Pancreas (tissue), 10 donors: ENCODE measurements at regions not wholly inside any gene's neighbourhood (a gene's known extent, or its start where the extent isn't known, plus 50 kb on each side); places are given as distances from the start of the nearest gene placed in this dataset.
"Not testable (repeated sequence)": the region's sequence is repeated elsewhere in the genome, so short reads cannot be mapped to it uniquely, and the experiment has no call there.

Experiments used
- ATAC-seq, 4 donors: fragments of 200-7000 bp; cut with Tn5 transposase; one replicate each; pipeline versions ENCODE4 v1.8.0 to v1.9.1; 2020; ENCODE audit warnings: mild to moderate bottlenecking in 4 of 4, moderate library complexity in 4 of 4
- DNase-seq, 6 donors: peaks; one replicate each; pipeline ENCODE4 v3.0.0-alpha.2; 2020
- FAIRE-seq: peaks from 2 replicates; lab custom pipeline; 2012; peaks lifted over from hg19 to GRCh38; lab: Jason Lieb, UNC
- H3K27ac ChIP-seq, 4 donors: fragments of 200-600 bp; sonication (generic); 1 replicate in 3 of 4; 2 replicates in 1 of 4; pipeline versions ENCODE4 v1.5.0 to v1.8.0; 2020
- H3K27me3 ChIP-seq, 4 donors: fragments of 200-600 bp; one replicate each; pipeline ENCODE4 v1.8.0; 2021
- H3K36me3 ChIP-seq, 3 donors: fragments of 200-600 bp; sonication (generic) in 1 of 3; one replicate each; pipeline versions ENCODE4 v1.5.0 to v1.8.0; 2020 to 2021
- H3K4me1 ChIP-seq, 3 donors: fragments of 200-600 bp; one replicate each; pipeline ENCODE4 v1.8.0; 2021
- H3K4me3 ChIP-seq, 4 donors: fragments of 200-600 bp; sonication (generic) in 2 of 4; one replicate each; pipeline versions ENCODE4 v1.5.0 to v1.8.0; 2020 to 2021
- H3K9me3 ChIP-seq, 4 donors: fragments of 200-600 bp; one replicate each; pipeline ENCODE4 v1.8.0; 2021
- CTCF ChIP-seq, 4 donors: fragments of 200-600 bp; sonication (generic) in 3 of 4; IDR thresholded peaks; one replicate each; pipeline versions ENCODE4 v1.5.0 to v1.8.0; 2021; ENCODE audit warnings: antibody characterized with exemption in 4 of 4
- WGBS, 2 donors: extraction: QIAGEN DNeasy Blood & Tissue Kit; methylation state at CpG; one replicate each; pipeline ENCODE4 v1.1.7; 2013; 5-methylcytosine and 5-hydroxymethylcytosine counted together
- intact Hi-C, 3 donors: fragments of 100-400 bp; cut with DNase I; formaldehyde crosslinking; loops; one replicate each; pipeline versions ENCODE4 v1.11.1 to v1.14.2; 2022
- donor health status: healthy with polysubstance abuse.
- donor health status: DM: no; HTN: no; CAD: no; lungs with moderate emphysema.
- donor health status: DM: no; HTN: no; CAD: no.
- donor health status: control.
- donor health status: control.
- donor health status: Bipolar disorder and iron deficiency.
- donor health status: DM: yes; HTN: yes; CAD: no.
- donor health status: DM: no; HTN: no; CAD: no.
- donor health status: DM: no; HTN: no; CAD: no.
- donor health status: DM: yes; HTN: yes; CAD: no.

DNA sequence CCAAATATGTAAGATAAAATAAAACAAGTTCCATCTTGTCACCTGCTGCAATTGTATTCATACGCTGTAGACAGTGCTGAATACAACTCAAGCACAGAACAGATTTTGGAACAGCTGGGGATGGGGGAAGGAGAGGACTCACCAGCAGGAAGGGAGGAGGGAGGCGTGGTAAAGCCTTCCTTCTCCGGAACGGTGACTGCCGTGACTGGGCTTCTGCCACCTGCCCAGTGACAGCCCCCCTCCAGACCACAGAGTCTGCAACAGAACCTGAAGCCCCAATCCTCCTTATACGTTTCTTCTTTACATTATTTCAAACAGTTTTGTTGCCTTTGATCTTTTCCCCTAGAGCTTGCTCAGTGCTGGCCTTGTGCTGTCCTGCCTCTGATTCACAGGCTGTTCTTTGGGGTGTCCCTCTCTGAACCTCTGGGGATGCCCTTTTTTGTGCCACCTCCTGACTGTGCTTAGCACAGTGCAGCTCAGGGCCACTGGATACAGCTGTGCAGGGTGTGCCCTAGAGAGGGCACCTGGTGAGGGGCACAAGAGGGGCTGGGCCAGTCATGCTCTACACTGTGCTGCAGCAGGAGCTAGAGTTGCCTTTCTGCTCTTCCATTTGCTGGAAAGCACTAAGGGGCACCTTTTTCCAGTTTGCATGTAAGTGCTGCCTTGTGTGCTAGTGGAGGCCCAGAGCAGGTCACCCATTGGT, 213.0 kb downstream of the ZIC5 start:
- WGBS, 2 donors = 84 to 86% methylated on average over 6 of the region's 6 CpGs
- FAIRE-seq (no peak), DNase-seq (no peak), ATAC-seq (no peak)
- no peak overlapping the region for H3K27ac ChIP-seq
- no peaks in the 10 kb centered on the region for H3K4me1 ChIP-seq
- no peaks in the 10 kb centered on the region for H3K9me3 ChIP-seq
- no peak for TF ChIP-seq CTCF (IDR thresholded peaks at IDR 0.05)
- no peaks in the 10 kb centered on the region for H3K27me3 ChIP-seq
- H3K36me3 ChIP-seq = no peaks in the 10 kb centered on the region
- H3K4me3 ChIP-seq = no peak overlapping the region
- intact Hi-C loops = no loop called here

DNA sequence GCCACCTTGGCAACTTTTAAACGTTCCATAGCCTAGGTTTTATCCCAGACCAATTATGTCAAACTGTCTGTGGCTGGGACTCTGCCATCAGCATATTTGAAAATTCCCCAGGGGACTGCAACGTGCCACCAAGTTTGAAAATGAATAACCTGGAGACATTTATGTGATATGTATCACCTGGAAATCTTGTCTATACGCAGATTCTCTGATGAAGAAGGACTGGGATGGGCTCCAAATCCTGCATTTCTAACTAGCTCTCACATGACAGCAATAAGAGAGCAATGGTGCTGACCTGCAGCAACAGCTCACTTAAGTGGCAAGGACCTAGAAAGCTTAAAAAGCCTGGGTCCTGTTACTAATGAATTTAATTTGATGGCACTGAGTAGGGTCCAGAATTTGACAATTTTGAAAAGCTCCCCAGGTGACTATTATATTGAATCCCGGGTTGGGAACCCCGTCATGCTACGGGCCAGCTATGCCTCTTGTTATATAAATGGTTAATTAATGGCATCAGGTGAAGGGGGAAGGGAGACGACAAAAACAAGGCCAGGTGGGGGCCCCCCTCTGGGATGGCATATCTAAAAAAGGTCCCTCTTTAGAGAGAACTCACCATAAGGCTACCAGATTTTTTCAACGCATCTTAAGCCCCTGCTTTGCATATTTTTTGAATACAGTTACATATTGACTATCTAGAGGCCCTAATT, 213.7 kb downstream of the ZIC5 start:
- Histone ChIP-seq H3K4me3 (no peak overlapping the region), H3K9me3 (no peaks in the 10 kb centered on the region), H3K27ac (no peak overlapping the region), H3K27me3 (no peaks in the 10 kb centered on the region), H3K4me1 (no peaks in the 10 kb centered on the region), H3K36me3 (no peaks in the 10 kb centered on the region)
- intact Hi-C loops = no loop called here
- DNase-seq (no peak), FAIRE-seq (no peak), ATAC-seq (no peak)
- 81 to 84% methylated on average over 8 of the region's 8 CpGs for WGBS, 2 donors
- no peak for TF ChIP-seq CTCF (IDR thresholded peaks at IDR 0.05)

DNA sequence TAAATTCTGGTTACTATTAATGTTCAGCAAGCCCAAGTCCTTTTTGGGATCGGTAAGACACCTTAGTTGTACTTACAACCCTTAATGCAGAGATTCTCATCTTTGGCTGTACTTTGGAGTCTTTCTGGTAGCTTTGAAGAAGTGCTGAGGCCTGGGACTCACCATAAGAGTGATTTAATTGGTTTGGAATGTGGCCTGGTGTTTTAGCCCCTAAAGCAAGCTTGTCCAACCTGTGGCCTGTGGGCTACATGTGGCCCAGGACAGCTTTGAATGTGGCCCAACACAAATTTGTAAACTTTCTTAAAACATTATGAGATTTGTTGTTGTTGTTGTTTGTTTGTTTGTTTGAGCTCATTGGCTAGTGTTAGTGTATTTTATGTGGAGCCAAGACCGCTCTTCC, 215.3 kb downstream of the ZIC5 start:
- DNase-seq (no peak), ATAC-seq (no peak), FAIRE-seq (no peak)
- H3K27me3 ChIP-seq = no peaks in the 10 kb centered on the region
- H3K4me3 ChIP-seq = no peak overlapping the region
- no peak for TF ChIP-seq CTCF (IDR thresholded peaks at IDR 0.05)
- 88 to 95% methylated on average over 2 of the region's 2 CpGs for WGBS, 2 donors
- no peaks in the 10 kb centered on the region for H3K9me3 ChIP-seq
- no peaks in the 10 kb centered on the region for H3K4me1 ChIP-seq
- H3K27ac ChIP-seq = no peak overlapping the region
- H3K36me3 ChIP-seq = no peaks in the 10 kb centered on the region
- intact Hi-C loops = no loop called here

DNA sequence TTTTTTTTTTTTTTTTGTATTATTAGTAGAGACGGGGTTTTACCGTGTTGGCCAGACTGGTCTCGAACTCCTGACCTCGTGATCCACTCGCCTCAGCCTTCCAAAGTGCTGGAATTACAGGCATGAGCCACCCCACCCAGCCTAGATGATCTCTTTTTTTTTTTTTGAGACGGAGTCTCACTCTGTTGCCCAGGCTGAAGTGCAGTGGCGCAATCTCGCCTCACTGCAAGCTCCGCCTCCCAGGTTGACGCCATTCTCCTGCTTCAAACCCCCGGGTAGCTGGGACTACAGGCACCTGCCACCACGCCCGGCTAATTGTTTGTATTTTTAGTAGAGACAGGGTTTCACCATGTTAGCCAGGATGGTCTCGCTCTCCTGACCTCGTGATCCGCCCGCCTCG, 216.8 kb downstream of the ZIC5 start:
- H3K4me1 ChIP-seq, H3K36me3 ChIP-seq, H3K4me3 ChIP-seq, ATAC-seq, intact Hi-C loops, H3K9me3 ChIP-seq, H3K27ac ChIP-seq, H3K27me3 ChIP-seq, FAIRE-seq, DNase-seq: not testable (repeated sequence)
- 93 to 95% methylated on average over 14 to 18 of the region's 18 CpGs for WGBS, 2 donors

- intact Hi-C loops = no loop called here
- no peak overlapping the region for H3K27ac ChIP-seq
- H3K27me3 ChIP-seq = no peaks in the 10 kb centered on the region
- TF ChIP-seq CTCF (IDR thresholded peaks at IDR 0.05) = no peak
- no peak for FAIRE-seq
- no peaks in the 10 kb centered on the region for H3K4me1 ChIP-seq
- H3K36me3 ChIP-seq = no peaks in the 10 kb centered on the region
- no peak for DNase-seq
- H3K4me3 ChIP-seq = no peak overlapping the region
- ATAC-seq = no peak
- 91 to 94% methylated on average over 2 of the region's 2 CpGs for WGBS, 2 donors
- H3K9me3 ChIP-seq = no peaks in the 10 kb centered on the region
These were observed 219.2 kb downstream of the ZIC5 start for GRCh38 chr13:99752373-99752772.
